Effector memory CD8-positive, alpha-beta T cell (primary cell): ENCODE measurements at regions not wholly inside any gene's neighbourhood (a gene's known extent, or its start where the extent isn't known, plus 50 kb on each side); places are given as distances from the start of the nearest gene placed in this dataset.

Source experiments
- ATAC-seq: fragments of 150-1000 bp; cut with Tn5 transposase; replicated peaks from 2 replicates; pipeline ENCODE4 v1.10.0; 2021; ENCODE audit warnings: mild to moderate bottlenecking, moderate library complexity
- DNase-seq, 3 experiments: peaks; one replicate each; pipeline ENCODE4 v3.0.0; 2021
- H3K27ac Mint-ChIP-seq, 2 donors: one replicate each; pipeline ENCODE4 v1.8.0; 2022; ENCODE audit warnings: mild to moderate bottlenecking in 2 of 2, mixed read lengths in 2 of 2, moderate library complexity in 2 of 2
- H3K27me3 Mint-ChIP-seq, 2 donors: one replicate each; pipeline ENCODE4 v1.8.0; 2022; ENCODE audit warnings: mixed read lengths in 2 of 2
- H3K36me3 Mint-ChIP-seq: one replicate; pipeline ENCODE4 v1.8.0; 2022; ENCODE audit warnings: mild to moderate bottlenecking, moderate library complexity, mixed read lengths; ENCODE audit not compliant: insufficient read depth
- H3K4me1 Mint-ChIP-seq, 2 donors: one replicate each; pipeline ENCODE4 v1.8.0; 2022; ENCODE audit warnings: low read depth in 2 of 2, mixed read lengths in 2 of 2
- H3K4me3 Mint-ChIP-seq, 2 donors: one replicate each; pipeline ENCODE4 v1.8.0; 2022; ENCODE audit warnings: mild to moderate bottlenecking in 2 of 2, mixed read lengths in 2 of 2, moderate library complexity in 2 of 2
- H3K9me3 Mint-ChIP-seq, 2 donors: one replicate each; pipeline ENCODE4 v1.8.0; 2022; ENCODE audit warnings: mixed read lengths in 2 of 2

GRCh38 chr2:129002751-129003150 is 684.1 kb upstream of the HS6ST1 start:
- Mint-ChIP-seq H3K4me3 (no peak overlapping the region), H3K27ac (no peak overlapping the region), H3K36me3 (no peaks in the 10 kb centered on the region), H3K9me3 (peaks cover 2 to 15% of the 10 kb centered on the region in 2 donors), H3K27me3 (no peaks in the 10 kb centered on the region), H3K4me1 (no peaks in the 10 kb centered on the region)
- DNase-seq = no peak
- ATAC-seq = no peak

DNA sequence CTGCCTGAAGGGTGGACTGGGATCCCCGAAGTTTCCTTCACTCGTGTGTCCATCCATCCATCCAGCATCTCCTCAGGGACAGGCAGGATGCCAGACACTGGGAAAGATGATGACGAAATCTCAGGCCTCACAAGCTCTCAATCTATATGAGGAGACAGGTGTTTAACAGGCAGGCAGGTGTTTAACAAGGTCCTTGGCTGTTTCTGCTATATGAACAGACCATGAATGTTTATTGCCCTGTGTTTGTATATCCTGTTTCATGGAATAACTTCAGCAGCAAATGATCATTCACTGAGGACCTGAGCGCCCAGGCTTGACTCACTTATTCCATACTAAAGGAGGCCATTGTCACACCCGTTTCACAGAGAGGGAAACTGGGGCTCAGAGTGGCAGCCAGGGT is 685.8 kb upstream of the HS6ST1 start:
- Mint-ChIP-seq H3K9me3 (peaks cover 0 to 5% of the 10 kb centered on the region in 2 donors), H3K4me1 (no peaks in the 10 kb centered on the region), H3K4me3 (no peak overlapping the region), H3K27me3 (peaks cover 0 to 7% of the 10 kb centered on the region in 2 donors), H3K27ac (no peak overlapping the region), H3K36me3 (no peaks in the 10 kb centered on the region)
- ATAC-seq (no peak), DNase-seq (no peak)

GRCh38 chr2:129004940-129005490 is 686.3 kb upstream of the HS6ST1 start:
- ATAC-seq (no peak), DNase-seq (no peak)
- no peak overlapping the region for H3K27ac Mint-ChIP-seq

DNA sequence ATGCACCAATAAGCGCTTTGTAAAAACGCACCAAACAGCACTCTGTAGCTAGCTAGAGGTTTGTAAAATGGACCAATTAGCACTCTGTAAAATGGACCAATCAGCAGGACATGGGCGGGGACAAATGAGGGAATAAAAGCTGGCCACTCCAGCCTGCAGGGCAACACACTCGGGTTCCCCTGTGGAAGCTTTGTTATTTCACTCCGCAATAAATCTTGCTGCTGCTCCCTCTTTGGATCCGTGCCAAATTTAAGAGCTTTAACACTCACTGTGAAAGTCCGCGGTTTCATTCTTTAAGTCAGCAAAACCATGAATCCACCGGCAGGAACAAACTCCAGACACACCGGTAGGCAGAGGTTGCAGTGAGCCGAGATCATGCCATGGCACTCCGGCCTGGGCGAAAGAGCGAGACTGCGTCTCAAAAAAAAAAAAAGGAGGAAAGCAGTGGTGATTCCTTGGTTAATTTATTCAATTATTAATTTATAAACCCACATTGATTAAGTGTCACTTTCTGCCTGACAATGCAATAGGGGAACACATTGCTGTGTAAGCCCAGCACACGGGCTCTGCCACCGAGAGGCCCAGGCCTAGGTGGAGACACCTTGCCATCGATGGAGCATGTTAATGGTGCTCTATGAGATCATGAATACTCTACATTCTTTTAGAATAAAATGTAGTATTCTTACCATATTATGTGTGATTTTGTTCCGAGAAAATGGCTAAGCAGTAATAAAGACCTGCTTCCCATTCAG is 687.6 kb upstream of the HS6ST1 start:
- DNase-seq (no peak), ATAC-seq (no peak)
- peaks cover 0 to 2% of the 10 kb centered on the region in 2 donors for H3K9me3 Mint-ChIP-seq
- H3K27me3 Mint-ChIP-seq = peaks cover 0 to 7% of the 10 kb centered on the region in 2 donors
- no peaks in the 10 kb centered on the region for H3K4me1 Mint-ChIP-seq
- H3K27ac Mint-ChIP-seq = no peak overlapping the region
- no peak overlapping the region for H3K4me3 Mint-ChIP-seq
- no peaks in the 10 kb centered on the region for H3K36me3 Mint-ChIP-seq

More at GRCh38 chr2:129004940-129005490, 686.3 kb upstream of the HS6ST1 start:
- Mint-ChIP-seq H3K4me1 (no peaks in the 10 kb centered on the region), H3K9me3 (no peaks in the 10 kb centered on the region), H3K27me3 (peaks cover 0 to 7% of the 10 kb centered on the region in 2 donors), H3K36me3 (no peaks in the 10 kb centered on the region), H3K4me3 (no peak overlapping the region)

DNA sequence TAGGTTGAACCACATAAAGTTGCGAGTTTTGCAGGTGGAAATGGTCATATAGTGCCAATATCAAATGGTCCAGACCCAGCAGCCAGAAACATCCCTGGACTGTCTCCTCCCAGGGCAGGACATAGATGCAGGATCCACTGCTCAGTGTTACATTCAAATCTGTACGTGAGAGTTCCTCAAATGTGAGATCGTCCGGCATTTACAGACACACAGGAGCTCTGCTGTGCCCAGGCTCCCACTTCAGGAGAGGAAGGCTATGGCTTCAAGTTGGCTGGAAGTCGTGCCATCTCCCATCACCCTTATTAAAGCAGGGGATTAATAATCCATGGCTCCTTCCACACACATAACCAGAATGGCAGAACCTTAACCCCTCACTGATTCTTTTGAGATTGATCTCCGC is 688.2 kb upstream of the HS6ST1 start:
- Mint-ChIP-seq H3K4me3 (no peak overlapping the region), H3K9me3 (peaks cover 0 to 2% of the 10 kb centered on the region in 2 donors), H3K27me3 (peaks cover 0 to 7% of the 10 kb centered on the region in 2 donors), H3K36me3 (no peaks in the 10 kb centered on the region), H3K27ac (no peak overlapping the region), H3K4me1 (no peaks in the 10 kb centered on the region)
- ATAC-seq (no peak), DNase-seq (no peak)

- DNase-seq (no peak), ATAC-seq (no peak)
- H3K4me3 Mint-ChIP-seq = no peak overlapping the region
- peaks cover 0 to 2% of the 10 kb centered on the region in 2 donors for H3K9me3 Mint-ChIP-seq
- H3K4me1 Mint-ChIP-seq = no peaks in the 10 kb centered on the region
- no peaks in the 10 kb centered on the region for H3K36me3 Mint-ChIP-seq
- H3K27me3 Mint-ChIP-seq = peaks cover 0 to 7% of the 10 kb centered on the region in 2 donors
- H3K27ac Mint-ChIP-seq = no peak overlapping the region
Observed at GRCh38 chr2:129008055-129008880, 689.6 kb upstream of the HS6ST1 start.

- H3K4me3 Mint-ChIP-seq = no peak overlapping the region
Observed at GRCh38 chr2:129008881-129009554, 690.4 kb upstream of the HS6ST1 start.

GRCh38 chr2:129009555-129010146 is 691.0 kb upstream of the HS6ST1 start:
- Mint-ChIP-seq H3K4me3 (no peak overlapping the region), H3K27ac (no peak overlapping the region), H3K9me3 (peaks cover 0 to 2% of the 10 kb centered on the region in 2 donors), H3K4me1 (no peaks in the 10 kb centered on the region), H3K36me3 (no peaks in the 10 kb centered on the region), H3K27me3 (peaks cover 0 to 7% of the 10 kb centered on the region in 2 donors)
- DNase-seq = no peak
- ATAC-seq = no peak

More at GRCh38 chr2:129008881-129009554, 690.4 kb upstream of the HS6ST1 start:
- no peaks in the 10 kb centered on the region for H3K36me3 Mint-ChIP-seq
- ATAC-seq (no peak), DNase-seq (no peak)
- peaks cover 0 to 2% of the 10 kb centered on the region in 2 donors for H3K9me3 Mint-ChIP-seq
- no peaks in the 10 kb centered on the region for H3K4me1 Mint-ChIP-seq
- H3K27ac Mint-ChIP-seq = no peak overlapping the region
- peaks cover 0 to 7% of the 10 kb centered on the region in 2 donors for H3K27me3 Mint-ChIP-seq

DNA sequence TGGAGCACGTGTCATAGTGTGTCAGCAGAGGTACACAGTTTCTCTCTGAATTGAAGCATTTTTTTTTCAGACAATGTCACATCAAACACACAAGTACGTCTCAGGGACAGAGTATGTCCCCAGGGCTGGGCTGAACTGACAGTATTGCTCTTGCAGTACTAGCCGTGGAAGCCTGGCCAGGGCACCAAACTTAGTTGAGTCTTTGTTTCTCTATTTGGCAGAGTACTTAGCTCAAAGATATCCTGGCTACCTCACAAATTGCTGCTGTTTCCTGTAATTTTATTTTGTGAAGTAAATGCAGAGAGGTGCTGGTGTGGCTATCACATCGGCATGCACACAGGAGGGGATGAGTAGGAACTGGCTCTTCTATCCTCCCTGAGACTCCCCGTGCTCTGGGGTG is 691.6 kb upstream of the HS6ST1 start:
- DNase-seq (no peak), ATAC-seq (no peak)
- Mint-ChIP-seq H3K4me3 (no peak overlapping the region), H3K36me3 (no peaks in the 10 kb centered on the region), H3K27me3 (peaks cover 0 to 7% of the 10 kb centered on the region in 2 donors), H3K4me1 (no peaks in the 10 kb centered on the region), H3K9me3 (peaks cover 0 to 2% of the 10 kb centered on the region in 2 donors), H3K27ac (no peak overlapping the region)

GRCh38 chr2:129011466-129012061 is 692.9 kb upstream of the HS6ST1 start:
- Mint-ChIP-seq H3K4me3 (no peak overlapping the region), H3K27ac (no peak overlapping the region), H3K4me1 (no peaks in the 10 kb centered on the region), H3K27me3 (peaks cover 0 to 7% of the 10 kb centered on the region in 2 donors), H3K36me3 (no peaks in the 10 kb centered on the region), H3K9me3 (peaks cover 0 to 2% of the 10 kb centered on the region in 2 donors)
- ATAC-seq (no peak), DNase-seq (no peak)

DNA sequence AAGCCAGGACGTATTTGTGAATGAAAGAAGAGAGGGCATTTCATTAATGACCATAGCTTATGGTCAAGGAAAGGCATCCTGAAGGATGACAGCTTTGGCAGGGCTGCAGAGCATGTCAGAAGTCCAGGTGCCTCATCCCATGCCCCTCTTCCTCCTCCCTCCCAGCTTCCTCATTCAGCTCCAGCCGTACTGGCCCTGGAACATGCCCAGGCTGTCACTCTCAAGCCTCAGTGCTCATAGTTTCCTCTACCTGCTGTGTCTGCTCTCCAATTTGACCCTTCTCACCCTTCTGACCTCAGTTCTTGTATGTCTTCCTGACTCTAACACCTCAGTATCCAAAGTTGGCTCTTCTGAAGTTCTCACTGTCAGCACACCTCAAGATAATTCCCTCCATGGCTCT is 695.8 kb upstream of the HS6ST1 start:
- Mint-ChIP-seq H3K4me3 (no peak overlapping the region), H3K27ac (no peak overlapping the region), H3K27me3 (peaks cover 0 to 8% of the 10 kb centered on the region in 2 donors), H3K4me1 (no peaks in the 10 kb centered on the region), H3K36me3 (no peaks in the 10 kb centered on the region), H3K9me3 (peaks cover 0 to 4% of the 10 kb centered on the region in 2 donors)
- DNase-seq (no peak), ATAC-seq (no peak)

DNA sequence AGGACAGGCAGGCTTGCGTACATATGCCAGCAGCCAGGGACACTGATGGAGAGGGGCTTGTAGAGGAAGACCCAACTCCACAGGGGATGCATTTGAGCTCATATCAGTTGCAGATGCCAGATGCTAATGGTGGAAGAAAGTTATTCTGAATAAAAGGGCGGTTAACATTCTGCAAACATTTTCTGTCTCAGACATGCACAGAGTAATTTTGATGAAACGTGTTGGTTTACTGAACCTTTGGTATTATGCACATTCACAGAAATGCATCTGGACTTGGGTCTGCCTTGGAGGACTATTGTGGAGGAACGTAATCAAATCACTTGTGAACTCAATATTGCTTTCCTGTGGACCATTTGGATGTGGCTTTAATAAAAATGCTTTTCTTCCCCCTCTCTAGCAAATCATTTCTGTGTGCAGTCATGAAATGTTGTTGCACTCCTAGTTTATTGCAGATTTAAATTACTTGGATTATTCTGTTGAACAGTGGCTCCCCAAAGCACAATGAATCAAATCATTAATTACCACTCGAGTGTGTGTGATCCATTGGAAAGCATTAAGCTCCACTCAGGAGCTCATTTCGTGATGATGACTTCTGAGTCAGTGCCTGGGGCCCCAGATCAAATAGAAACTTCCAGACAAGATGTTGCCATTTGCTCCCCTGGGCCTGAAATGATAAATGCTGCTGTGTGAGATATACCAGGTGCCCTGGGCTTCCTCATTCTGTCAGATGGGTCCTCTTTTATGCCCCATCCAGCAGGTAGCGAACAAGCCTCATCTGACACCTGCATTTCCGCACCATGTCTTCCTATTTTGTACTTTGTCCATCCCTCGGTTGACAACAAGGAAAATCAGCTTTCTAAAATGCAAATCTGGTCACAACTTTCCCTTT is 697.0 kb upstream of the HS6ST1 start:
- ATAC-seq = no peak
- Mint-ChIP-seq H3K9me3 (peaks cover 0 to 4% of the 10 kb centered on the region in 2 donors), H3K36me3 (no peaks in the 10 kb centered on the region), H3K27ac (no peak overlapping the region), H3K4me3 (no peak overlapping the region), H3K27me3 (peaks cover 0 to 8% of the 10 kb centered on the region in 2 donors), H3K4me1 (no peaks in the 10 kb centered on the region)
- no peak for DNase-seq
